Retinal pigment epithelial cell (primary cell): ENCODE measurements at regions not wholly inside any gene's neighbourhood (a gene's known extent, or its start where the extent isn't known, plus 50 kb on each side); places are given as distances from the start of the nearest gene placed in this dataset.

Source experiments
- DNase-seq: peaks from one replicate; pipeline ENCODE4 v3.0.0-alpha.2; 2010; ENCODE audit warnings: low read depth
- H3K4me3 ChIP-seq: 2 replicates; pipeline ENCODE4 v1.5.1; 2011; ENCODE audit warnings: mild to moderate bottlenecking, low read length, control low read depth, moderate library complexity
- TF ChIP-seq, protein P1 (sequence below): conservative IDR thresholded peaks from 2 replicates; pipeline ENCODE4 v1.5.1; 2011; ENCODE audit warnings: low read depth, low read length, control low read depth, inconsistent platforms

DNA sequence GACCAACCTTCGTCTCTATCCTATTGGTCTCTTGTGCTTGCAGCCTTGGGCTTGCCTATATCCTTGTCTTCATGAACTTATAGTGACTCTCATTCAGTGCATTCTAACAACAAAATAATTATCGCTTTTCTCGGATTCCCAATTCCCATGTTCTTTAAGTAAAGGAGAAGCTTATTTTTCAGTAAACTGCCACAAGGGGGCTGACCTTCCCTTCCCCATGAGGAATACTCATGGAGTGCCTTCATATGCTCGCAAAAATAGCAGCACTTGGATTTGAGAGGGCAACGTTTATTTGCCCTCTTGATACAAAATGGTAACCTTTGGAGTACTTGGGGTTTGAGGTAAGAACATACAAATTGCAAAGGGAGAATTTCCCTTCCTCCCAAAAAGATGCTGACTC is 183.2 kb upstream of the TENT5D start:
- TF ChIP-seq, protein P1, sequence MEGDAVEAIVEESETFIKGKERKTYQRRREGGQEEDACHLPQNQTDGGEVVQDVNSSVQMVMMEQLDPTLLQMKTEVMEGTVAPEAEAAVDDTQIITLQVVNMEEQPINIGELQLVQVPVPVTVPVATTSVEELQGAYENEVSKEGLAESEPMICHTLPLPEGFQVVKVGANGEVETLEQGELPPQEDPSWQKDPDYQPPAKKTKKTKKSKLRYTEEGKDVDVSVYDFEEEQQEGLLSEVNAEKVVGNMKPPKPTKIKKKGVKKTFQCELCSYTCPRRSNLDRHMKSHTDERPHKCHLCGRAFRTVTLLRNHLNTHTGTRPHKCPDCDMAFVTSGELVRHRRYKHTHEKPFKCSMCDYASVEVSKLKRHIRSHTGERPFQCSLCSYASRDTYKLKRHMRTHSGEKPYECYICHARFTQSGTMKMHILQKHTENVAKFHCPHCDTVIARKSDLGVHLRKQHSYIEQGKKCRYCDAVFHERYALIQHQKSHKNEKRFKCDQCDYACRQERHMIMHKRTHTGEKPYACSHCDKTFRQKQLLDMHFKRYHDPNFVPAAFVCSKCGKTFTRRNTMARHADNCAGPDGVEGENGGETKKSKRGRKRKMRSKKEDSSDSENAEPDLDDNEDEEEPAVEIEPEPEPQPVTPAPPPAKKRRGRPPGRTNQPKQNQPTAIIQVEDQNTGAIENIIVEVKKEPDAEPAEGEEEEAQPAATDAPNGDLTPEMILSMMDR, result no peak
- DNase-seq, result no peak
- H3K4me3 ChIP-seq, result no peak overlapping the region

DNA sequence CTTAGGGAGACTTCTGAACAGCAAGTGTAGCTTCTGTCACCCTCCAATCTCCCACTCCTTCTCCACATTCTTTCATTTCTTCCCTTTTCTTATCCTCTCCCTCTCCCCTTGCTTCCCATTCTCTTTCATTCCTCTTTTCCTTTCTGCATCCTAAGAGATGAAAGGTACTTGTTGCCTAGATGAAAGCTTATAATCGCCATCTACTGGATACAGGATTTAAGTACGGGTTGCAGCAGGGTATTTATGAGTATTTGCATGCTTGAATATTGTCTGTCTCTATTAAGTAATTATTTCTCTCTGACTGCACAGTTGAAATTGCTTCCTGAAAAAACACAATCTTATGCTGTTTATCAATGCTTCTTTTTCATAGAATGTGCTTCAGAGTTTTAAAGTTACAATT is 174.0 kb upstream of the TENT5D start:
- no peak for DNase-seq
- H3K4me3 ChIP-seq, result no peak overlapping the region
- TF ChIP-seq, protein P1, result no peak

DNA sequence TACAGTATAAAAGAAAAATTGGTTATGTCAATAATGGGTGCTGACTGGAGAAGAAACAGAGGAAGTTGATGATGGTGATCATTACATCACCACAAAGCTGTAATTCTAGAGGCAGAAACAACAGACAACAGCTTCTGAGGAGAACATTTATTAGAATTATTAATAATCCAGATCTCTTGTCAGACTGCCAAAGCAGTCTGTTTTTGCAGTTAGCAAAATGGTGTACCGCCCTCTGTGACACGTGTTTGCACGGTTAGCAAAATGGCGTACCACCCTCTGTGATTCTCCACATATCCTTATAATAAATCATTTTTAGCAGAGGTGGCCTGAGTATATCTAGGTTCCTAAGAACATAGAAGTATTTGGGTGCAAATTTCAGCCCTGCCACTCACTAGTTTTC is 154.0 kb upstream of the TENT5D start:
- no peak overlapping the region for H3K4me3 ChIP-seq
- TF ChIP-seq, protein P1, result no peak
- DNase-seq, result no peak

DNA sequence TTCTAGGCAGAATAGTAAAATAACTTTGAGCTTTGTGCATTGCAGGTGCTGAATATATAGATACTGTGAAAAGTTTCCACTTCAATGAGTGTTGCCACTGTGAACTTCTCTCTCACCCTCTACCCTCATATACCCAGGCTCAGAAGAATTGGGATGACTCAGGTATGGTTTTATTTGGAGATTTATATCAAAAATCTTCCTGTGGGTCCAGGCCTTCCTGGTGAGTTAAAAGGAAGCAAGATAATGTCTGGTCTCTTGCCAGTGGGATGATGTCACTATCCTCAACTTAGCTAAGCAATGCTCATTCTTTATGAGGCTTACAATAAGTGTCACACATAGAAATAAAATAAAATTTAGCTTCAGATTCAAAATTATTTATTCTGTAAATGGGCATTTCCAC is 153.3 kb upstream of the TENT5D start:
- TF ChIP-seq, protein P1, result no peak
- no peak for DNase-seq
- no peak overlapping the region for H3K4me3 ChIP-seq

DNA sequence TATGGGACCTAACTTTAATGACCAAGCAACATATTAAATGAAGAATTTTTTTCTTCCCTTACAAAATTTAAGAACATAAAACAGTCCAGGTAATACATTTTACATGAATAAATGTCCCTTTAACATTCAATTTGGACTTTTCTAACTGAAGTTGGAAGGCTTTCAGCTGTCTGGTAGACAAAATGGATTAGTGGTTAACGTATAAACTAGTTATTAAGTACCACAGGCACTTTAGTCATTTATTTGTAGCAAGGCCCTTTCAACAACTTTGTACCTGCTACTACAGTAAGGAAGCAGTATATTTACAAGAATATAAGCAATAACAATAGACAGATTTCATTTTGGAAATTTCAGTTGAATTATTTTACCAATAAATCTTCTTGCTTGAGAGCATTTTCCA is 152.5 kb upstream of the TENT5D start:
- no peak for DNase-seq
- no peak overlapping the region for H3K4me3 ChIP-seq
- TF ChIP-seq, protein P1, result no peak

DNA sequence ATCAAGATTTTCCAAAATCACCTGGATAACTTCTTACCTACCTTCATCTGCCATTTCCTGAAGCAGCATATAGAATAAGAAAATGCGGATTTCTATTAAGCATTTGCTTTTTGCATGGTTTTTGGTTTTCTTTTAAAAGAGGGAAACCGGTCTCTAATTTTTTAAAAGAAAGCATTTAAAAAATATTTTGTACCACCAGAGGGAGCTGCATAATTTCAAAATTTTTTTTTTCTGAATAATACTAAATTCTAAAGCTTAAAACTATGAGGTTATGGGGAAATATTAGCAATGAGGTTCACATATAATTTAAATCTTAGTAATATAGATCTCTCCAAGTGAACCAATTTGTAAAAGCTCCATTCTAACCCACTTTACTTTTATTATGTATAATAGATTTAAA is 137.7 kb upstream of the TENT5D start:
- no peak for DNase-seq
- TF ChIP-seq, protein P1, result peak; percentile 9
- H3K4me3 ChIP-seq, result no peak overlapping the region

DNA sequence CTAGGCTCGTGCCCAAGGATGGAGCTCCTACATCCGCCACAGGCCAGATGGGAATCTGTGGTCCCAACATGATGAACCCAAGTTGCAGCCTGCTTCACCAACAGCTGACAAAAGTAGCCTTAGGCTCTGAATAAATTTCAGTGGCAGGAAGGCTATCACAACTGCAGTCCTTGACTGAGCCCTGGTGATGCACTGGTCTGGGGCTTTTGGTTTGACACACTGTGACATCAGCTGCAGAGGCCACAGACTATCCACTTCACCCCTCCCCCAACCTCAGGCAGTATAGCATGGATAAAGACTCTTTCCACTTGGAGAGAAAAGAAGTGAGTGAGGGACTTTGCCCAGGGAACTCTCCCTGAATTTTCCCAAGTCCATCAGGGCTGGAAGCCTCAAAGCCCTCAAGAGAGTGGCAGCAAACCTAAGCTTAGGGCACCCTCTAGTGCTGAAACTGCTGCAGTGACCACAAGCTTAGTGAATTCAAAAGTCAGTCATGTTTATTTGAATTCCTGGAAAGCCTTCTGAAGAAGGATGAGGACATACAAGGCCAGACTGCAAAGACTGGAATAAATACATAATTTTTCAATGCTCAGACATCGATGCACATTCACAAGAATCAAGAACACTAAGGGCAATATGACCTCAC is 135.0 kb upstream of the TENT5D start:
- DNase-seq, result no peak
- no peak overlapping the region for H3K4me3 ChIP-seq
- TF ChIP-seq, protein P1, result peak; percentile 28
